Cardiac fibroblast (primary cell): ENCODE measurements at regions not wholly inside any gene's neighbourhood (a gene's known extent, or its start where the extent isn't known, plus 50 kb on each side); places are given as distances from the start of the nearest gene placed in this dataset.

Experiments
- DNase-seq, 2 donors: peaks; one replicate each; pipeline versions ENCODE4 v3.0.0 to v3.0.0-alpha.2; 2010; ENCODE audit warnings: low read depth in 2 of 2
- H3K4me3 ChIP-seq, 2 donors: replicated peaks in 1 of 2; 1 replicate in 1 of 2; 2 replicates in 1 of 2; pipeline ENCODE4 v1.5.1; 2011; ENCODE audit warnings: low read depth in 2 of 2, low read length in 2 of 2, mild to moderate bottlenecking in 2 of 2, moderate library complexity in 1 of 2
- CTCF ChIP-seq: IDR thresholded peaks from one replicate; pipeline ENCODE4 v1.5.1; 2011; ENCODE audit warnings: low read depth, mild to moderate bottlenecking, low read length, inconsistent platforms

GRCh38 chr7:49376817-49377375, 396.5 kb upstream of the VWC2 start:
- no peak for DNase-seq
- no peak for TF ChIP-seq CTCF
- H3K4me3 ChIP-seq = no peak overlapping the region

GRCh38 chr7:49386792-49387191, 386.6 kb upstream of the VWC2 start:
- no peak for TF ChIP-seq CTCF
- no peak overlapping the region for H3K4me3 ChIP-seq
- no peak for DNase-seq

- DNase-seq = no peak
- TF ChIP-seq CTCF = no peak
- H3K4me3 ChIP-seq = no peak overlapping the region
These were observed 383.5 kb upstream of the VWC2 start for GRCh38 chr7:49389871-49390479.

- no peak overlapping the region for H3K4me3 ChIP-seq
- no peak for DNase-seq
- no peak for TF ChIP-seq CTCF
These were observed 377.2 kb upstream of the VWC2 start for GRCh38 chr7:49396229-49396628.

GRCh38 chr7:49397750-49398149, 375.7 kb upstream of the VWC2 start:
- H3K4me3 ChIP-seq = no peak overlapping the region
- no peak for DNase-seq
- TF ChIP-seq CTCF = no peak

GRCh38 chr7:49398236-49398635, 375.2 kb upstream of the VWC2 start:
- no peak for TF ChIP-seq CTCF

GRCh38 chr7:49398746-49399145, 374.7 kb upstream of the VWC2 start:
- peak; percentile 0 to 3 for DNase-seq
- no peak for TF ChIP-seq CTCF
- no peak overlapping the region for H3K4me3 ChIP-seq

More at GRCh38 chr7:49398236-49398635, 375.2 kb upstream of the VWC2 start:
- H3K4me3 ChIP-seq = no peak overlapping the region
- no peak for DNase-seq
